ENCODE measurements at regions not wholly inside any gene's neighbourhood (a gene's known extent, or its start where the extent isn't known, plus 50 kb on each side); places are given as distances from the start of the nearest gene placed in this dataset.

DNA sequence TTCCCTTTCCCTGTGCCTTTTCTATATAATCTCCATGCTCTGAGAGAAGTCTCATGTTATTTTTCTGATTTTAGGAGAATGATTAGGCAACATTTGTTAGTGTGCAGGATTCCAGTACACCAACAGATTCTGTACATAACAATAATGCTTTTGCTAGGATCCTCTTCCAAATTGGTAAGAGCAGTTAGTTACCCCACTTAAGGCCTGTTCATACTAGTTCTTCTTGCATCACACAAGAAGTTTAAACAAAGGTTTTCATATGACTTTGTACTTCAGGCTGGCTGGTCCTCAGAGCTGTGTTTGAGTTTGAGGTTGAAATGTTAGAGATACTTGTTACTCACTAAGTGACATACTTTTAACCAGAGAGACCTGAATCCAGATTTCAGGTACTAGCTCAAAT lies 686.9 kb upstream of the NRXN1 start:
- TF ChIP-seq POLR2A (IDR thresholded peaks at IDR 0.05): no peak
- TF ChIP-seq, protein P1, sequence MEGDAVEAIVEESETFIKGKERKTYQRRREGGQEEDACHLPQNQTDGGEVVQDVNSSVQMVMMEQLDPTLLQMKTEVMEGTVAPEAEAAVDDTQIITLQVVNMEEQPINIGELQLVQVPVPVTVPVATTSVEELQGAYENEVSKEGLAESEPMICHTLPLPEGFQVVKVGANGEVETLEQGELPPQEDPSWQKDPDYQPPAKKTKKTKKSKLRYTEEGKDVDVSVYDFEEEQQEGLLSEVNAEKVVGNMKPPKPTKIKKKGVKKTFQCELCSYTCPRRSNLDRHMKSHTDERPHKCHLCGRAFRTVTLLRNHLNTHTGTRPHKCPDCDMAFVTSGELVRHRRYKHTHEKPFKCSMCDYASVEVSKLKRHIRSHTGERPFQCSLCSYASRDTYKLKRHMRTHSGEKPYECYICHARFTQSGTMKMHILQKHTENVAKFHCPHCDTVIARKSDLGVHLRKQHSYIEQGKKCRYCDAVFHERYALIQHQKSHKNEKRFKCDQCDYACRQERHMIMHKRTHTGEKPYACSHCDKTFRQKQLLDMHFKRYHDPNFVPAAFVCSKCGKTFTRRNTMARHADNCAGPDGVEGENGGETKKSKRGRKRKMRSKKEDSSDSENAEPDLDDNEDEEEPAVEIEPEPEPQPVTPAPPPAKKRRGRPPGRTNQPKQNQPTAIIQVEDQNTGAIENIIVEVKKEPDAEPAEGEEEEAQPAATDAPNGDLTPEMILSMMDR (IDR thresholded peaks at IDR 0.05): no peak

All from lower leg skin (tissue), 3 donors.